ENCODE measurements at regions not wholly inside any gene's neighbourhood (a gene's known extent, or its start where the extent isn't known, plus 50 kb on each side); places are given as distances from the start of the nearest gene placed in this dataset.

GRCh38 chr21:38997051-38997842 is 186.0 kb downstream of the PSMG1 start:
- no peak for DNase-seq

DNA sequence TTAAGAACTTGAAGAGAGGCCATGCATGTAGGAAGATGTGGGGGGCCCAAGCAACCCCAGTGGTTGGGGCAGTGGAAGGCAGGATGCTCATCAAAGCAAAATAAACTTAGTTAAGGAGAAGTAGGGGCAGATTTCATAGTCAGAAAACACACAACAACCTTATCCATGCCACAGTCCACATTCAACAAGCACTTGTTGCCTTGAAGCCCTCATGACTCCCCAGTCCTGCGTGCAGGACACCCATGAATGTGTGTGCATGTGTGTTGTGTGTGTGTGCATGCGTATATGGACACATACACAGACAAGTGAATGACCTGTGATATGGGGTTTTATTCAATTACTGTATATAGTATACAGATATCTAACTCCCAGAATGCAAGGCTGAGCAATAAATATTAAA is 186.9 kb downstream of the PSMG1 start:
- DNase-seq, result no peak

- DNase-seq, result no peak
These were observed 187.5 kb downstream of the PSMG1 start for GRCh38 chr21:38995731-38996130.

DNA sequence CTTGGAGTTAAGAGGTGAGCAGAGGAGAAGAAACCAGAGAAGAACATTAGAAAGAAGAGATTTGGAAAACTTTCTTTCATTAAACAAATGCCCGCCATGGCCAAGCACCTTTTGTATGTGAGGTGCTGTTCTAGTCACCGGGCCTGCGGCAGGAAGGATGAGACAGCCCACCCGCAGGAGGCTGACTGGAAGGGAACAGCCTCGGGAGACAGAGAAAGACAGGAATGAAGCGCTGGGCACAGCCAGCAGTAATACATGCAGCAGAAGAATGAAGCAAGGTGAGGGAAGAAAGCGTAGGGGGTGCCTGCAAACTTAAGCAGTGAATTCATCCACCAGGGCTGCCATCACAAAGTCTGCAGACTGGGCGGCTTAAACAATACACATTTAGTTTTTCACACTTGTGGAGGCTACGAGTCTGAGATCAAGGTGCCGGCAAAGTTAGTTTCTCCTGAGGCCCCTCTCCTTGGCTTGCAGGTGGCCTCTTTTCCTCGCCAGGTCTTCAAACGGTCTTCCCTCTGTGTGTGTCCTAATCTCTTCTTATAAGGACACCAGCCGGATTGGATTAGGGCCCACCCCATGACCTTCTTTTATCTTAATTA is 188.1 kb downstream of the PSMG1 start:
- DNase-seq, result no peak

GRCh38 chr21:38994042-38994441 is 188.3 kb downstream of the ETS2 start:
- DNase-seq, result no peak

- no peak for DNase-seq
These were observed 187.8 kb downstream of the ETS2 start for GRCh38 chr21:38993561-38993960.

DNA sequence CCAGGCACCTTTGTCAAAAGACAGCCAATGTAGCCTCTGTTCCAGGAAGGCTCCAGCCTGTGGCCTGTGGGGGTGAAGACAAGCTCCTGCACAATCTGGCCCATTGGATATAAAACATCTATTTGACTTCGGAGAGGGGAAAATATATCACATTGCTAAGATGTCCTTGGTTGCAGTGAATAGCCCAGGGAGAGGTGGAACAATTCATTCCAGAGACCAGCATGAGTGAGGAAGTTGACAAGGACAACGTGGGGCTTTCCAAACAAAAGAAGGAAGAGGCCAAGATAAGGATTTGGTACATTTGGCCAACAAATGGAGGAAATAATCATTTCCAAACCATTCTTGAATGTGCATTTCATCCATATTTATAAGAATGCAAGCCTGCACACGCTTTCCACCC is 187.0 kb downstream of the ETS2 start:
- DNase-seq, result no peak

- no peak for DNase-seq
These were observed 184.7 kb downstream of the ETS2 start for GRCh38 chr21:38990424-38990794.

DNA sequence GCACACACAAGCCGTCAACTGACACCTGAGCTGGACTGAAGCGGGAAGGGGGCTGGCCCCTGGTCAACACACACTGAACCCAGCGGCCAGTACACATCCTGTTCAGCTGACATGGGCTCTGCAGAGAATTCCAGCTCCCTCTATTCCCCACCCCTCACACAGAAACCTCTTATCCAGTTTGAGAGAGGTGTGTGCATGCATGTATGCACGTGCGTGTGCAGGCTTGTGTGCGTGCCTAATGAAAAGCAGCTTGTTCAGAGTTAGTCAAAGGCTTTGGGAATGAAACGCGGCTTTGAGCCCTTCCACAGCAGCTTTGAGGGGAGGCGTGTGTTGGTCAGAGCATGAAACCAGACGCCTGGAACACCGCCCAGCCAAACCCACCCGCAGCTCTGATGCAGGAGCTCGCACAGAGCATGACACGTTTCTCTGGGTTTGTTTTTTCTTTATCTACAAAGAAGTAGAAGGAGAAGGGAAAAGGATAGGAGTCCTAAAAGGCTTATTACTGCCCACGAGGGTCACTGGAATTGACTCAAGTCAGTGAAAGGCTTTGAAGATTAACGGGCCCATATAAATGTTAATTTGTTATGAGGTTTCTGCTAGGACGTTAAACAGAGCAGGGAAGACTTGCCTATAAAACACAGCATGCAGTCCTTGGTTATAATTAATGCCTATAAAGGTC is 184.2 kb downstream of the ETS2 start:
- DNase-seq, result no peak

GRCh38 chr21:38989379-38989744 is 183.6 kb downstream of the ETS2 start:
- DNase-seq, result no peak

- DNase-seq, result no peak
These were observed 183.0 kb downstream of the ETS2 start for GRCh38 chr21:38988509-38989378.

- DNase-seq, result no peak
These were observed 182.1 kb downstream of the ETS2 start for GRCh38 chr21:38987633-38988508.

- no peak for DNase-seq
These were observed 181.3 kb downstream of the ETS2 start for GRCh38 chr21:38986806-38987632.

DNA sequence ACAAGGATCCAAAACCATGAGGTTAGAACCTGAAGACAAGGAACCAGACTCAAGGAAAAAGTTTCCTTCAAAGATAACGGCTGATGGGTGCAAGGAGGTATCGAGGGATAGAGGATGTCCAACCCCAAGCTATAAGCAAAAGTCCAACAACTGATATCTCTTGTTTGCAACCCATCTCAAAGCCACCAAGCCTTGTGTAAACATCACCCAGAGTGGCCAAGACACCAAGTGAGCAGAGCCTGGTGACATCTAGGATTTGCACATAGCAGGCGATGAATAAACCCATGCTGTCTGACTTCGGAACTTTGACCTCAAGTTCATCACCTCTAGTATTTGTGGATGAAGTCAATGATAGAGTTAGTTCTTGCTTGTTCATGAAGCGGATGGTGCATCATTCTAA is 180.7 kb downstream of the ETS2 start:
- DNase-seq, result no peak

- DNase-seq, result peak; percentile 82
These were observed 180.0 kb downstream of the ETS2 start for GRCh38 chr21:38985568-38986378.

- DNase-seq, result no peak
These were observed 179.3 kb downstream of the ETS2 start for GRCh38 chr21:38984982-38985567.

- no peak for DNase-seq
These were observed 178.8 kb downstream of the ETS2 start for GRCh38 chr21:38984568-38984967.

GRCh38 chr21:38983560-38983959 is 177.8 kb downstream of the ETS2 start:
- no peak for DNase-seq

DNA sequence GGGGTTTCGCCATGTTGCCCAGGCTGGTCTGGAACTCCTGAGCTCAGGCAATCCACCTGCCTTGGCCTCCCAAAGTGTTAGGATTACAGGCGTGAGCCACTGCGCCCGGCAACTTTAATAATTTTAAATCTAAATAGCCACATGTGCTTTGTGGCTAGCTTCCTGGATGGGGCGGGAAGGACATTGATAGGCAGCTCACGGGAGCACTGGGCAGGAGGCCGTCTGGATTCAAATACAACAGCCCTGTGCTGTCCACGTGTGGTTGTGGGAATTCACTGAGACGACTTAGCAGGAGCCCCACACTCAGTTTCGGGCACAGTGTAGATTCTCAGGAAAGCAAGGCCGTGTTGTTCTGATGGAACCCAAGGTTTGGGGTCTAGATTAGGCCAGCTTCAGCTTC is 177.1 kb downstream of the ETS2 start:
- no peak for DNase-seq

GRCh38 chr21:38982096-38982495 is 176.4 kb downstream of the ETS2 start:
- DNase-seq, result no peak

Measured in DMS 273 treated with DMSO at 0.1 percent for 48 hours (cell line).